NB4 (cell line): ENCODE measurements at regions not wholly inside any gene's neighbourhood (a gene's known extent, or its start where the extent isn't known, plus 50 kb on each side); places are given as distances from the start of the nearest gene placed in this dataset.

Source experiments
- CTCF ChIP-seq: IDR thresholded peaks from one replicate; pipeline ENCODE4 v1.5.1; 2012; ENCODE audit warnings: low read depth, low read length
- MYC ChIP-seq: IDR thresholded peaks from 2 replicates; pipeline ENCODE4 v1.6.1; 2011; ENCODE audit warnings: low read depth, low read length

GRCh38 chr10:46218921-46219320 is 67.9 kb upstream of the ANTXRL start:
- TF ChIP-seq MYC (peak; percentile 38; the same call in 1 of the 2 replicates), CTCF (no peak)
